GM12878 (cell line): ENCODE measurements at regions not wholly inside any gene's neighbourhood (a gene's known extent, or its start where the extent isn't known, plus 50 kb on each side); places are given as distances from the start of the nearest gene placed in this dataset.

Experiments used
- ATAC-seq: fragments of 200-7000 bp; cut with Tn5 transposase; 3 replicates; pipeline ENCODE4 v1.9.1; 2020; ENCODE audit warnings: mild to moderate bottlenecking, moderate library complexity
- BruUV-seq: library from RNA; stranded (reverse); fragments of 400-500 nt; replicated peaks from 2 replicates; lab custom pipeline; 2021; lab: Mats Ljungman, UMichigan
- CTCF ChIA-PET: fragments of 300-600 bp; sonication (Branson Sonifier 250); formaldehyde crosslinking; extraction: SDS; loops from one replicate; lab custom pipeline; 2021; ENCODE audit warnings: inconsistent platforms; lab: Yijun Ruan, JAX
- POLR2A ChIA-PET: fragments of 350-600 bp; formaldehyde crosslinking; extraction: SDS; loops from one replicate; lab custom pipeline; 2021; ENCODE audit warnings: inconsistent platforms; lab: Charles Lee
- RAD21 ChIA-PET: fragments of 300-600 bp; sonication (Branson Sonifier 250); formaldehyde crosslinking; loops from one replicate; lab custom pipeline; 2023; ENCODE audit warnings: antibody characterized with exemption; ENCODE audit not compliant: unreplicated experiment; lab: Charles Lee
- SMC1A ChIA-PET: fragments of 300-600 bp; sonication (Branson Sonifier 250); formaldehyde crosslinking; loops from one replicate; lab custom pipeline; 2023; ENCODE audit not compliant: unreplicated experiment, uncharacterized antibody; lab: Charles Lee
- DNase-seq: peaks from one replicate; pipeline ENCODE4 v3.0.0-alpha.2; 2011; ENCODE audit warnings: low read depth, low spot score
- FAIRE-seq: peaks from 3 replicates; lab custom pipeline; 2011; peaks lifted over from hg19 to GRCh38; lab: Jason Lieb, UNC
- H2AFZ ChIP-seq: 2 replicates; pipeline ENCODE4 v1.6.0; 2011; ENCODE audit warnings: low read depth, low read length, control low read depth; ENCODE audit not compliant: control insufficient read depth
- H3K27ac ChIP-seq: 2 replicates; pipeline ENCODE4 v1.5.1; 2011; ENCODE audit warnings: control low read depth; ENCODE audit not compliant: control insufficient read depth, insufficient read depth
- H3K27me3 ChIP-seq, 2 experiments: replicated peaks in 1 of 2; 2 replicates each; pipeline versions ENCODE4 v1.6.0 to v1.6.1; 2011; ENCODE audit warnings: low read length in 1 of 2; ENCODE audit not compliant: control insufficient read depth in 2 of 2, insufficient read depth in 2 of 2
- H3K36me3 ChIP-seq, 2 experiments: 2 replicates each; pipeline ENCODE4 v1.5.1; 2011; ENCODE audit warnings: low read length in 1 of 2; ENCODE audit not compliant: control insufficient read depth in 2 of 2, insufficient read depth in 2 of 2
- H3K4me1 ChIP-seq: 2 replicates; pipeline ENCODE4 v1.6.1; 2011; ENCODE audit warnings: mild to moderate bottlenecking, low read length, moderate library complexity, mixed read lengths; ENCODE audit not compliant: control insufficient read depth, insufficient read depth
- H3K4me2 ChIP-seq: 2 replicates; pipeline ENCODE4 v1.6.0; 2011; ENCODE audit warnings: control low read depth; ENCODE audit not compliant: control insufficient read depth, insufficient read depth
- H3K4me3 ChIP-seq: fragments of 200-600 bp; sonication (generic); 2 replicates; pipeline ENCODE4 v1.5.1; 2016
- H3K79me2 ChIP-seq: 2 replicates; pipeline ENCODE4 v1.6.0; 2011; ENCODE audit warnings: low read length; ENCODE audit not compliant: control insufficient read depth, insufficient read depth
- H3K9ac ChIP-seq: 2 replicates; pipeline ENCODE4 v1.8.0; 2011; ENCODE audit warnings: low read length, control low read depth, mixed read lengths; ENCODE audit not compliant: control insufficient read depth, insufficient read depth
- H3K9me3 ChIP-seq: replicated peaks from 3 replicates; pipeline ENCODE4 v1.5.1; 2011; ENCODE audit warnings: mild to moderate bottlenecking, low read length; ENCODE audit not compliant: control insufficient read depth, insufficient read depth
- H4K20me1 ChIP-seq: 2 replicates; pipeline ENCODE4 v1.6.0; 2011; ENCODE audit not compliant: control insufficient read depth, insufficient read depth
- ASH2L ChIP-seq: fragments of 300-600, 200-600 bp; sonication (generic); IDR thresholded peaks from 2 replicates; pipeline ENCODE4 v1.6.1; 2017; ENCODE audit warnings: low read depth, mild to moderate bottlenecking, borderline replicate concordance
- CBFB ChIP-seq: IDR thresholded peaks from 2 replicates; pipeline ENCODE4 v1.6.1; 2016; ENCODE audit warnings: antibody characterized with exemption, low read depth
- SMARCA5 ChIP-seq: fragments of 450-650 bp; IDR thresholded peaks from 2 replicates; pipeline ENCODE4 v1.6.1; 2017; ENCODE audit warnings: mild to moderate bottlenecking
- SMC3 ChIP-seq: IDR thresholded peaks from 2 replicates; pipeline ENCODE4 v1.6.1; 2011; ENCODE audit warnings: low read length, improper control_type of control experiment, borderline replicate concordance
- TARDBP ChIP-seq: IDR thresholded peaks from 2 replicates; pipeline ENCODE4 v1.6.1; 2016; ENCODE audit warnings: borderline replicate concordance
- TBL1XR1 ChIP-seq: IDR thresholded peaks from 2 replicates; pipeline ENCODE4 v1.6.1; 2012; ENCODE audit warnings: low read depth, low read length, improper control_type of control experiment
- TCF7 ChIP-seq: IDR thresholded peaks from 2 replicates; pipeline ENCODE4 v1.6.1; 2014; ENCODE audit warnings: antibody characterized with exemption, borderline replicate concordance
- ZNF24 ChIP-seq: fragments of 450-650 bp; IDR thresholded peaks from 2 replicates; pipeline ENCODE4 v1.6.1; 2017; ENCODE audit warnings: antibody characterized with exemption, mild to moderate bottlenecking
- WGBS: methylation state at CpG from one replicate; pipeline ENCODE4 v1.1.6; 2016; ENCODE audit warnings: low lambda C conversion rate; ENCODE audit not compliant: insufficient replicate concordance, insufficient coverage; ENCODE audit errors: missing lambda C conversion rate; 5-methylcytosine and 5-hydroxymethylcytosine counted together
- in situ Hi-C: fragments of 300-500 bp; cut with MboI; formaldehyde crosslinking; loops from 9 replicates; pipeline ENCODE4 v1.14.3; 2018; ENCODE audit warnings: mixed read lengths
- intact Hi-C: fragments of 100-400 bp; cut with micrococcal nuclease; formaldehyde crosslinking; loops from one replicate; pipeline ENCODE4 v1.14.2; 2022; ENCODE audit not compliant: unreplicated experiment
- TF ChIP-seq, protein P1 (sequence below): IDR thresholded peaks from 2 replicates; pipeline ENCODE4 v1.6.1; 2012; ENCODE audit warnings: low read length, inconsistent platforms
- TF ChIP-seq, protein P2 (sequence below), 3 experiments: IDR thresholded peaks in 2 of 3; conservative IDR thresholded peaks in 1 of 3; 2 replicates each; pipeline ENCODE4 v1.5.1; 2011; ENCODE audit warnings: low read depth in 3 of 3, low read length in 3 of 3, mild to moderate bottlenecking in 3 of 3, control low read depth in 2 of 3, moderate library complexity in 2 of 3, inconsistent platforms in 1 of 3, mixed read lengths in 1 of 3; ENCODE audit not compliant: control insufficient read depth in 2 of 3, insufficient read depth in 1 of 3; ENCODE audit errors: extremely low read depth in 1 of 3
- TF ChIP-seq, protein P3 (sequence below): fragments of 150-350 bp; IDR thresholded peaks from 2 replicates; pipeline ENCODE4 v1.6.1; 2016; ENCODE audit warnings: low read depth, low read length

DNA sequence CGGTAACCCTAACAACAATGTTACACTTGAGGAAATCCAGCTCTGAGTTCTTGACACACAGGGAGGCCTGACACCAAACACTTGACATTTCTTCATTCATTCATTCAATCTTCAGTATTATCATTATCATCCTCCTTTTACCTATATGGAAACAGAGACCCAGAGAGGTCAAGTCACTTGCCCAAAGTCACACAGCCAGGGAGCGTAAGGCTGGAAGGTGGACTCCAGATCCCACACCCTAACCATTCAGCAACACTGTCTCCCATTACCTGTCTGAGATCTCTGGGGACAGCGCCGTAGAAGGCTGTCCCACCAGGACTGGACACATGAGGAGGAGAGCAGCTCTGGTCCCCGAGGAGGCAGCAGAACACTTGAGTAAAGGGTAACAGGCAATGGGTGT is 101.4 kb downstream of the SYF2 start:
- CTCF ChIA-PET: interaction anchor here (1.1 kb wide), 1 partner anchor 73 kb away, joined by 4 read pairs; no protein-coding TSS in a partner anchor

DNA sequence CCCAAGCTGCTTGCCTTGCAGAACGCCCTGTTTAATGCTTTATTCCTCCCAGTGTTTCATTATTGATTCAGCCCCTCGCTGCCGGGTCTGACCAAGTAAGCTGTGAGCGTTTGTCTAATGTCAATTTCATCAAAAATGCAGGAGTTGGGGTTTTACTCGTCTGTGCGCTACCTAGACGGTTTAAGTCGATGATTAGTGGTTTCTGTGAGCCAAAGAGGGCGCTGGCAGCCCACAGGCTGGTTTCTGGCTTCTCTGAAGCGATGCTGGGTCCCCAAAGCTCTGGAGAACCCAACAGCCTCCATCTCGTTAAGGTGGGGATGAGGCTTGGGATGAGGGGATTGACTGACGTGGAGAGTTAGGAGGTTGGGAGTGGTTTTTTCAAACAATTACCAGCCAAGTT is 102.9 kb downstream of the SYF2 start:
- SMC1A ChIA-PET: interaction anchor here (1.2 to 2.5 kb wide), 5 partner anchors 8 to 26 kb away, joined by 3 to 17 read pairs (median 4); no protein-coding TSS in a partner anchor
- in situ Hi-C loops: no loop called here
- H3K79me2 ChIP-seq: no peaks in the 10 kb centered on the region
- intact Hi-C loops: no loop called here
- POLR2A ChIA-PET: interaction anchor here (1.0 to 2.9 kb wide), 4 partner anchors 10 to 74 kb away, joined by 3 to 16 read pairs (median 3); no protein-coding TSS in a partner anchor
- 0 out of 4 replicates have a peak, but pooled peaks cover 0 to 2% of the 10 kb centered on the region in 2 experiments for H3K27me3 ChIP-seq
- no peak overlapping the region for H3K27ac ChIP-seq
- no peak overlapping the region for H3K9ac ChIP-seq
- no TSS peak for BruUV-seq
- ATAC-seq (no peak), FAIRE-seq (no peak), DNase-seq (no peak)
- CTCF ChIA-PET: interaction anchor here (1.0 to 2.8 kb wide), 4 partner anchors 11 to 93 kb away, joined by 3 to 17 read pairs (median 4); no protein-coding TSS in a partner anchor
- H3K4me3 ChIP-seq: no peak overlapping the region
- no peaks in the 10 kb centered on the region for H4K20me1 ChIP-seq
- peaks cover 16% of the 10 kb centered on the region for H3K4me1 ChIP-seq
- RAD21 ChIA-PET: interaction anchor here (1.1 to 1.6 kb wide), 4 partner anchors 11 to 199 kb away, joined by 3 to 7 read pairs (median 3); partner anchors contain the start of gene RUNX3
- no peak overlapping the region for H2AFZ ChIP-seq
- no peak overlapping the region for H3K4me2 ChIP-seq
- no peaks in the 10 kb centered on the region; the same call in 2 of the 3 replicates for H3K9me3 ChIP-seq
- H3K36me3 ChIP-seq: no peaks in the 10 kb centered on the region
- 77% methylated on average over 12 of the region's 12 CpGs for WGBS
- no peak for TF ChIP-seq TBL1XR1
- no peak for TF ChIP-seq TCF7
- TF ChIP-seq ASH2L: no peak
- TF ChIP-seq, protein P1, sequence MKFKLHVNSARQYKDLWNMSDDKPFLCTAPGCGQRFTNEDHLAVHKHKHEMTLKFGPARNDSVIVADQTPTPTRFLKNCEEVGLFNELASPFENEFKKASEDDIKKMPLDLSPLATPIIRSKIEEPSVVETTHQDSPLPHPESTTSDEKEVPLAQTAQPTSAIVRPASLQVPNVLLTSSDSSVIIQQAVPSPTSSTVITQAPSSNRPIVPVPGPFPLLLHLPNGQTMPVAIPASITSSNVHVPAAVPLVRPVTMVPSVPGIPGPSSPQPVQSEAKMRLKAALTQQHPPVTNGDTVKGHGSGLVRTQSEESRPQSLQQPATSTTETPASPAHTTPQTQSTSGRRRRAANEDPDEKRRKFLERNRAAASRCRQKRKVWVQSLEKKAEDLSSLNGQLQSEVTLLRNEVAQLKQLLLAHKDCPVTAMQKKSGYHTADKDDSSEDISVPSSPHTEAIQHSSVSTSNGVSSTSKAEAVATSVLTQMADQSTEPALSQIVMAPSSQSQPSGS: no peak
- no peak for TF ChIP-seq SMARCA5
- TF ChIP-seq, protein P2, sequence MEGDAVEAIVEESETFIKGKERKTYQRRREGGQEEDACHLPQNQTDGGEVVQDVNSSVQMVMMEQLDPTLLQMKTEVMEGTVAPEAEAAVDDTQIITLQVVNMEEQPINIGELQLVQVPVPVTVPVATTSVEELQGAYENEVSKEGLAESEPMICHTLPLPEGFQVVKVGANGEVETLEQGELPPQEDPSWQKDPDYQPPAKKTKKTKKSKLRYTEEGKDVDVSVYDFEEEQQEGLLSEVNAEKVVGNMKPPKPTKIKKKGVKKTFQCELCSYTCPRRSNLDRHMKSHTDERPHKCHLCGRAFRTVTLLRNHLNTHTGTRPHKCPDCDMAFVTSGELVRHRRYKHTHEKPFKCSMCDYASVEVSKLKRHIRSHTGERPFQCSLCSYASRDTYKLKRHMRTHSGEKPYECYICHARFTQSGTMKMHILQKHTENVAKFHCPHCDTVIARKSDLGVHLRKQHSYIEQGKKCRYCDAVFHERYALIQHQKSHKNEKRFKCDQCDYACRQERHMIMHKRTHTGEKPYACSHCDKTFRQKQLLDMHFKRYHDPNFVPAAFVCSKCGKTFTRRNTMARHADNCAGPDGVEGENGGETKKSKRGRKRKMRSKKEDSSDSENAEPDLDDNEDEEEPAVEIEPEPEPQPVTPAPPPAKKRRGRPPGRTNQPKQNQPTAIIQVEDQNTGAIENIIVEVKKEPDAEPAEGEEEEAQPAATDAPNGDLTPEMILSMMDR (IDR thresholded peaks at IDR 0.05 in 2 of 3, conservative IDR thresholded peaks at IDR 0.05 in 1 of 3; ENCODE audit: control insufficient read depth in 2 of 3, extremely low read depth in 1 of 3, insufficient read depth in 1 of 3, low read depth in 3 of 3, low read length in 3 of 3): peak in 1 of 3 experiments; percentile 8; a peak in 1 of 6 replicates
- TF ChIP-seq, protein P3, sequence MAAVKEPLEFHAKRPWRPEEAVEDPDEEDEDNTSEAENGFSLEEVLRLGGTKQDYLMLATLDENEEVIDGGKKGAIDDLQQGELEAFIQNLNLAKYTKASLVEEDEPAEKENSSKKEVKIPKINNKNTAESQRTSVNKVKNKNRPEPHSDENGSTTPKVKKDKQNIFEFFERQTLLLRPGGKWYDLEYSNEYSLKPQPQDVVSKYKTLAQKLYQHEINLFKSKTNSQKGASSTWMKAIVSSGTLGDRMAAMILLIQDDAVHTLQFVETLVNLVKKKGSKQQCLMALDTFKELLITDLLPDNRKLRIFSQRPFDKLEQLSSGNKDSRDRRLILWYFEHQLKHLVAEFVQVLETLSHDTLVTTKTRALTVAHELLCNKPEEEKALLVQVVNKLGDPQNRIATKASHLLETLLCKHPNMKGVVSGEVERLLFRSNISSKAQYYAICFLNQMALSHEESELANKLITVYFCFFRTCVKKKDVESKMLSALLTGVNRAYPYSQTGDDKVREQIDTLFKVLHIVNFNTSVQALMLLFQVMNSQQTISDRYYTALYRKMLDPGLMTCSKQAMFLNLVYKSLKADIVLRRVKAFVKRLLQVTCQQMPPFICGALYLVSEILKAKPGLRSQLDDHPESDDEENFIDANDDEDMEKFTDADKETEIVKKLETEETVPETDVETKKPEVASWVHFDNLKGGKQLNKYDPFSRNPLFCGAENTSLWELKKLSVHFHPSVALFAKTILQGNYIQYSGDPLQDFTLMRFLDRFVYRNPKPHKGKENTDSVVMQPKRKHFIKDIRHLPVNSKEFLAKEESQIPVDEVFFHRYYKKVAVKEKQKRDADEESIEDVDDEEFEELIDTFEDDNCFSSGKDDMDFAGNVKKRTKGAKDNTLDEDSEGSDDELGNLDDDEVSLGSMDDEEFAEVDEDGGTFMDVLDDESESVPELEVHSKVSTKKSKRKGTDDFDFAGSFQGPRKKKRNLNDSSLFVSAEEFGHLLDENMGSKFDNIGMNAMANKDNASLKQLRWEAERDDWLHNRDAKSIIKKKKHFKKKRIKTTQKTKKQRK: no peak
- no peak for TF ChIP-seq CBFB
- TF ChIP-seq SMC3: no peak

More for the DNA sequence above, 101.4 kb downstream of the SYF2 start:
- 0 out of 4 replicates have a peak, but pooled peaks cover 0 to 2% of the 10 kb centered on the region in 2 experiments for H3K27me3 ChIP-seq
- intact Hi-C loops (no loop called here), in situ Hi-C loops (no loop called here)
- H3K9me3 ChIP-seq: no peaks in the 10 kb centered on the region; the same call in 2 of the 3 replicates
- H3K9ac ChIP-seq: no peak overlapping the region
- DNase-seq (no peak), ATAC-seq (no peak), FAIRE-seq (no peak)
- no peaks in the 10 kb centered on the region for H4K20me1 ChIP-seq
- no peaks in the 10 kb centered on the region for H3K79me2 ChIP-seq
- SMC1A ChIA-PET: no interaction called here
- peaks cover 16% of the 10 kb centered on the region for H3K4me1 ChIP-seq
- H3K36me3 ChIP-seq: no peaks in the 10 kb centered on the region
- H2AFZ ChIP-seq: no peak overlapping the region
- H3K27ac ChIP-seq: no peak overlapping the region
- RAD21 ChIA-PET: no interaction called here
- no peak overlapping the region for H3K4me2 ChIP-seq
- WGBS: 67% methylated on average over 5 of the region's 5 CpGs
- H3K4me3 ChIP-seq: no peak overlapping the region
- POLR2A ChIA-PET: no interaction called here
- BruUV-seq: no TSS peak
- no peak for TF ChIP-seq TARDBP
- peak; percentile 23; the same call in 1 of the 2 replicates for TF ChIP-seq ZNF24
